Prostate gland (tissue), 2 donors: ENCODE measurements at regions not wholly inside any gene's neighbourhood (a gene's known extent, or its start where the extent isn't known, plus 50 kb on each side); places are given as distances from the start of the nearest gene placed in this dataset.

Experiments
- DNase-seq: peaks from one replicate; pipeline ENCODE4 v3.0.0-alpha.2; 2019; ENCODE audit warnings: low spot score
- H3K27ac ChIP-seq, 2 donors: fragments of 200-600 bp; sonication (generic); 2 replicates each; pipeline ENCODE4 v1.5.1; 2017 to 2019
- H3K27me3 ChIP-seq: fragments of 200-600 bp; sonication (generic); replicated peaks from 2 replicates; pipeline ENCODE4 v1.5.1; 2019; ENCODE audit not compliant: insufficient read depth
- H3K36me3 ChIP-seq, 2 donors: fragments of 200-600 bp; sonication (generic); 1 replicate in 1 of 2; 2 replicates in 1 of 2; pipeline versions ENCODE4 v1.5.1 to v1.8.1; 2017 to 2019
- H3K4me1 ChIP-seq: fragments of 200-600 bp; sonication (generic); replicated peaks from 2 replicates; pipeline ENCODE4 v1.5.1; 2019
- H3K4me3 ChIP-seq, 2 donors: fragments of 200-600 bp; sonication (generic); 2 replicates each; pipeline ENCODE4 v1.5.1; 2017 to 2019
- H3K9me3 ChIP-seq: fragments of 200-600 bp; sonication (generic); 2 replicates; pipeline ENCODE4 v1.5.1; 2017
- CTCF ChIP-seq, 4 experiments: fragments of 200-600 bp in 2 of 4; fragments of 450-650 bp in 2 of 4; sonication (generic) in 2 of 4; IDR thresholded peaks; 1 replicate in 3 of 4; 2 replicates in 1 of 4; pipeline ENCODE4 v1.5.1; 2016 to 2019; ENCODE audit warnings: antibody characterized with exemption in 4 of 4, mild to moderate bottlenecking in 2 of 4, moderate library complexity in 2 of 4
- POLR2A ChIP-seq: fragments of 450-650 bp; IDR thresholded peaks from one replicate; pipeline ENCODE4 v1.6.1; 2016; ENCODE audit warnings: antibody characterized with exemption, mild to moderate bottlenecking
- POLR2AphosphoS5 ChIP-seq: sonication (generic); formaldehyde crosslinking; IDR thresholded peaks from one replicate; pipeline ENCODE4 v1.6.1; 2017; ENCODE audit warnings: antibody characterized with exemption
- WGBS: methylation state at CpG from one replicate; pipeline ENCODE4 v1.1.5; 2018; 5-methylcytosine and 5-hydroxymethylcytosine counted together
- intact Hi-C: fragments of 100-400 bp; cut with DNase I; formaldehyde crosslinking; loops from one replicate; pipeline ENCODE4 v1.14.2; 2022

GRCh38 chr2:163369111-163369510 is 366.7 kb downstream of the FIGN start:
- no peaks in the 10 kb centered on the region for H3K27me3 ChIP-seq
- 26% methylated on average over 1 of the region's 1 CpG for whole genome bisulfite sequencing
- no peaks in the 10 kb centered on the region for H3K9me3 ChIP-seq
- DNase-seq: no peak
- intact Hi-C loops: no loop called here
- TF ChIP-seq POLR2A (no peak), CTCF (IDR thresholded peaks at IDR 0.05) (no peak), POLR2AphosphoS5 (no peak)
- H3K36me3 ChIP-seq: no peaks in the 10 kb centered on the region
- no peaks in the 10 kb centered on the region for H3K4me1 ChIP-seq
- no peak overlapping the region for H3K27ac ChIP-seq
- no peak overlapping the region for H3K4me3 ChIP-seq

GRCh38 chr2:163368655-163369054 is 367.2 kb downstream of the FIGN start:
- H3K36me3 ChIP-seq: no peaks in the 10 kb centered on the region
- intact Hi-C loops: no loop called here
- no peak overlapping the region for H3K27ac ChIP-seq

GRCh38 chr2:163367825-163368582 is 367.8 kb downstream of the FIGN start:
- DNase-seq: no peak
- Histone ChIP-seq H3K27ac (no peak overlapping the region), H3K9me3 (no peaks in the 10 kb centered on the region), H3K27me3 (no peaks in the 10 kb centered on the region), H3K4me1 (no peaks in the 10 kb centered on the region), H3K36me3 (no peaks in the 10 kb centered on the region), H3K4me3 (no peak overlapping the region)
- intact Hi-C loops: no loop called here
- 82% methylated on average over 4 of the region's 4 CpGs for WGBS
- no peak for TF ChIP-seq POLR2A
- no peak for TF ChIP-seq POLR2AphosphoS5
- no peak for TF ChIP-seq CTCF (IDR thresholded peaks at IDR 0.05)

More at GRCh38 chr2:163368655-163369054, 367.2 kb downstream of the FIGN start:
- H3K4me3 ChIP-seq: no peak overlapping the region
- DNase-seq: no peak
- TF ChIP-seq CTCF (IDR thresholded peaks at IDR 0.05) (no peak), POLR2A (no peak), POLR2AphosphoS5 (no peak)
- H3K27me3 ChIP-seq: no peaks in the 10 kb centered on the region
- no peaks in the 10 kb centered on the region for H3K4me1 ChIP-seq
- H3K9me3 ChIP-seq: no peaks in the 10 kb centered on the region

- no peak overlapping the region for H3K4me3 ChIP-seq
- no peaks in the 10 kb centered on the region for H3K4me1 ChIP-seq
- no peak for TF ChIP-seq POLR2A
- TF ChIP-seq CTCF (IDR thresholded peaks at IDR 0.05): no peak
- TF ChIP-seq POLR2AphosphoS5: no peak
- H3K27me3 ChIP-seq: no peaks in the 10 kb centered on the region
- H3K36me3 ChIP-seq: no peaks in the 10 kb centered on the region
- intact Hi-C loops: no loop called here
- H3K27ac ChIP-seq: no peak overlapping the region
- DNase-seq: no peak
- no peaks in the 10 kb centered on the region for H3K9me3 ChIP-seq
Observed at GRCh38 chr2:163364736-163365135, 371.1 kb downstream of the FIGN start.

- TF ChIP-seq CTCF (IDR thresholded peaks at IDR 0.05) (no peak), POLR2A (no peak), POLR2AphosphoS5 (no peak)
- Histone ChIP-seq H3K4me3 (no peak overlapping the region), H3K27me3 (no peaks in the 10 kb centered on the region), H3K9me3 (no peaks in the 10 kb centered on the region), H3K27ac (no peak overlapping the region), H3K36me3 (no peaks in the 10 kb centered on the region), H3K4me1 (no peaks in the 10 kb centered on the region)
- intact Hi-C loops: loop anchor here (10.0 kb wide), 1 partner anchor 531 kb away; no protein-coding TSS in a partner anchor
- DNase-seq: no peak
- WGBS: 96% methylated on average over 1 of the region's 1 CpG
Observed at GRCh38 chr2:163353551-163353950, 382.3 kb downstream of the FIGN start.
